GM21529 (cell line): ENCODE measurements at regions not wholly inside any gene's neighbourhood (a gene's known extent, or its start where the extent isn't known, plus 50 kb on each side); places are given as distances from the start of the nearest gene placed in this dataset.

Source experiments
- ATAC-seq: cut with Tn5 transposase; IDR thresholded peaks from one replicate; pipeline ENCODE4 v1.9.1; 2021; ENCODE audit not compliant: unreplicated experiment

- ATAC-seq: no peak
Measured at GRCh38 chrX:45714866-45715265, 514.2 kb upstream of the DIPK2B start.

GRCh38 chrX:45712067-45712466 is 511.4 kb upstream of the DIPK2B start:
- ATAC-seq: no peak

GRCh38 chrX:45711231-45711630 is 510.6 kb upstream of the DIPK2B start:
- no peak for ATAC-seq

- ATAC-seq: peak; percentile 91
Measured at GRCh38 chrX:45710081-45710801, 509.6 kb upstream of the DIPK2B start.

- no peak for ATAC-seq
Measured at GRCh38 chrX:45709381-45709780, 508.7 kb upstream of the DIPK2B start.

GRCh38 chrX:45699158-45699557 is 498.5 kb upstream of the DIPK2B start:
- no peak for ATAC-seq

GRCh38 chrX:45697591-45697990 is 496.9 kb upstream of the DIPK2B start:
- ATAC-seq: no peak

GRCh38 chrX:45696736-45697135 is 496.1 kb upstream of the DIPK2B start:
- ATAC-seq: no peak

GRCh38 chrX:45689971-45690370 is 489.3 kb upstream of the DIPK2B start:
- no peak for ATAC-seq

- no peak for ATAC-seq
Measured at GRCh38 chrX:45683914-45684313, 483.2 kb upstream of the DIPK2B start.

- ATAC-seq: no peak
Measured at GRCh38 chrX:45681891-45682290, 481.2 kb upstream of the DIPK2B start.

- no peak for ATAC-seq
Measured at GRCh38 chrX:45669715-45670340, 469.2 kb upstream of the DIPK2B start.

- no peak for ATAC-seq
Measured at GRCh38 chrX:45668686-45669443, 468.2 kb upstream of the DIPK2B start.

- no peak for ATAC-seq
Measured at GRCh38 chrX:45667666-45668065, 467.0 kb upstream of the DIPK2B start.

GRCh38 chrX:45664727-45665290 is 464.1 kb upstream of the DIPK2B start:
- ATAC-seq: no peak

- ATAC-seq: no peak
Measured at GRCh38 chrX:45660477-45660876, 459.8 kb upstream of the DIPK2B start.

GRCh38 chrX:45633419-45633818 is 432.7 kb upstream of the DIPK2B start:
- no peak for ATAC-seq

GRCh38 chrX:45632506-45632905 is 431.8 kb upstream of the DIPK2B start:
- no peak for ATAC-seq

- no peak for ATAC-seq
Measured at GRCh38 chrX:45630078-45630477, 429.4 kb upstream of the DIPK2B start.

GRCh38 chrX:45628041-45628440 is 427.4 kb upstream of the DIPK2B start:
- no peak for ATAC-seq

GRCh38 chrX:45623266-45623665 is 422.6 kb upstream of the DIPK2B start:
- ATAC-seq: no peak

GRCh38 chrX:45622538-45622937 is 421.9 kb upstream of the DIPK2B start:
- ATAC-seq: no peak
